CD14-positive monocyte (primary cell): ENCODE measurements at regions not wholly inside any gene's neighbourhood (a gene's known extent, or its start where the extent isn't known, plus 50 kb on each side); places are given as distances from the start of the nearest gene placed in this dataset.

Experiments
- DNase-seq, 3 donors: peaks; one replicate each; pipeline ENCODE4 v3.0.0-alpha.2; 2011 to 2022
- H2AFZ ChIP-seq: 2 replicates; pipeline ENCODE4 v1.6.0; 2012; ENCODE audit warnings: mild to moderate bottlenecking, low read depth, low read length, inconsistent platforms; ENCODE audit not compliant: insufficient read depth, poor library complexity, severe bottlenecking
- H3K27ac ChIP-seq, 2 donors: 1 replicate in 1 of 2; 2 replicates in 1 of 2; pipeline ENCODE4 v1.5.1; 2012 to 2013; ENCODE audit warnings: low read length in 2 of 2, control low read depth in 1 of 2, inconsistent platforms in 1 of 2, low read depth in 1 of 2, mild to moderate bottlenecking in 1 of 2
- H3K27me3 ChIP-seq, 2 donors: one replicate each; pipeline versions ENCODE4 v1.6.0 to v1.6.1; 2011 to 2013; ENCODE audit warnings: low read length in 2 of 2; ENCODE audit not compliant: control insufficient read depth in 2 of 2, insufficient read depth in 2 of 2
- H3K36me3 ChIP-seq, 2 donors: replicated peaks in 1 of 2; 1 replicate in 1 of 2; 2 replicates in 1 of 2; pipeline versions ENCODE4 v1.5.1 to v1.6.1; 2012 to 2013; ENCODE audit warnings: low read length in 2 of 2, control low read depth in 1 of 2, inconsistent platforms in 1 of 2, mild to moderate bottlenecking in 1 of 2; ENCODE audit not compliant: insufficient read depth in 2 of 2, control insufficient read depth in 1 of 2
- H3K4me1 ChIP-seq, 2 donors: 1 replicate in 1 of 2; 2 replicates in 1 of 2; pipeline versions ENCODE4 v1.5.1 to v1.6.1; 2012 to 2013; ENCODE audit warnings: low read length in 2 of 2, control low read depth in 1 of 2, inconsistent platforms in 1 of 2, mild to moderate bottlenecking in 1 of 2, moderate library complexity in 1 of 2; ENCODE audit not compliant: insufficient read depth in 2 of 2, control insufficient read depth in 1 of 2
- H3K4me2 ChIP-seq: replicated peaks from 2 replicates; pipeline ENCODE3; 2012; ENCODE audit warnings: low read length, moderate library complexity, mild to moderate bottlenecking; ENCODE audit not compliant: poor library complexity, severe bottlenecking; ENCODE audit errors: extremely low read depth
- H3K4me3 ChIP-seq, 3 experiments: fragments of 200-600 bp in 1 of 3; sonication (generic) in 1 of 3; replicated peaks in 1 of 3; 1 replicate in 2 of 3; 2 replicates in 1 of 3; pipeline ENCODE4 v1.5.1; 2011 to 2013; ENCODE audit warnings: low read length in 3 of 3, mild to moderate bottlenecking in 3 of 3, control low read depth in 2 of 3, low read depth in 2 of 3, inconsistent platforms in 1 of 3, moderate library complexity in 1 of 3
- H3K79me2 ChIP-seq: 2 replicates; pipeline ENCODE4 v1.6.0; 2012; ENCODE audit warnings: mild to moderate bottlenecking, control low read depth, inconsistent platforms, low read length, moderate library complexity; ENCODE audit not compliant: insufficient read depth
- H3K9ac ChIP-seq: 2 replicates; pipeline ENCODE4 v1.6.0; 2017; ENCODE audit warnings: low read length, mild to moderate bottlenecking; ENCODE audit not compliant: insufficient read depth, poor library complexity, severe bottlenecking
- H3K9me3 ChIP-seq, 2 donors: replicated peaks in 1 of 2; 1 replicate in 1 of 2; 2 replicates in 1 of 2; pipeline versions ENCODE4 v1.5.1 to v1.6.1; 2012 to 2013; ENCODE audit warnings: low read length in 2 of 2, control low read depth in 1 of 2; ENCODE audit not compliant: control insufficient read depth in 1 of 2, insufficient read depth in 1 of 2
- H4K20me1 ChIP-seq: 2 replicates; pipeline ENCODE4 v1.6.0; 2012; ENCODE audit warnings: mild to moderate bottlenecking, low read length, control low read depth, moderate library complexity; ENCODE audit not compliant: insufficient read depth
- H3K27ac Mint-ChIP-seq, 7 donors: one replicate each; pipeline ENCODE4 v1.8.0; 2020; ENCODE audit warnings: mild to moderate bottlenecking in 7 of 7, mixed read lengths in 7 of 7, moderate library complexity in 6 of 7, inconsistent platforms in 2 of 7
- H3K27me3 Mint-ChIP-seq, 3 donors: one replicate each; pipeline ENCODE4 v1.8.0; 2021 to 2022; ENCODE audit warnings: low read depth in 3 of 3, mild to moderate bottlenecking in 3 of 3, mixed read lengths in 3 of 3, moderate library complexity in 3 of 3, inconsistent platforms in 1 of 3
- H3K36me3 Mint-ChIP-seq, 2 donors: one replicate each; pipeline ENCODE4 v1.8.0; 2020; ENCODE audit warnings: mixed read lengths in 2 of 2, inconsistent platforms in 1 of 2, mild to moderate bottlenecking in 1 of 2
- H3K4me1 Mint-ChIP-seq: one replicate; pipeline ENCODE4 v1.8.0; 2020; ENCODE audit warnings: mild to moderate bottlenecking, mixed read lengths
- H3K4me3 Mint-ChIP-seq, 2 donors: one replicate each; pipeline ENCODE4 v1.8.0; 2020; ENCODE audit warnings: mild to moderate bottlenecking in 2 of 2, mixed read lengths in 2 of 2, moderate library complexity in 1 of 2
- H3K9me3 Mint-ChIP-seq, 7 donors: one replicate each; pipeline ENCODE4 v1.8.0; 2020 to 2022; ENCODE audit warnings: mixed read lengths in 7 of 7, mild to moderate bottlenecking in 6 of 7, moderate library complexity in 6 of 7, inconsistent platforms in 2 of 7
- WGBS: methylation state at CpG from one replicate; pipeline ENCODE4 v1.1.5; 2013; ENCODE audit warnings: missing lambda C conversion rate; ENCODE audit not compliant: insufficient coverage; 5-methylcytosine and 5-hydroxymethylcytosine counted together
- intact Hi-C, 2 donors: fragments of 100-400 bp; cut with micrococcal nuclease; formaldehyde crosslinking; loops; one replicate each; pipeline versions ENCODE4 v1.15.0 to v1.15.1; 2023
- TF ChIP-seq, protein P1 (sequence below): fragments of 200-600 bp; IDR thresholded peaks from one replicate; pipeline ENCODE4 v1.8.0; 2022; ENCODE audit warnings: antibody characterized with exemption, mild to moderate bottlenecking

DNA sequence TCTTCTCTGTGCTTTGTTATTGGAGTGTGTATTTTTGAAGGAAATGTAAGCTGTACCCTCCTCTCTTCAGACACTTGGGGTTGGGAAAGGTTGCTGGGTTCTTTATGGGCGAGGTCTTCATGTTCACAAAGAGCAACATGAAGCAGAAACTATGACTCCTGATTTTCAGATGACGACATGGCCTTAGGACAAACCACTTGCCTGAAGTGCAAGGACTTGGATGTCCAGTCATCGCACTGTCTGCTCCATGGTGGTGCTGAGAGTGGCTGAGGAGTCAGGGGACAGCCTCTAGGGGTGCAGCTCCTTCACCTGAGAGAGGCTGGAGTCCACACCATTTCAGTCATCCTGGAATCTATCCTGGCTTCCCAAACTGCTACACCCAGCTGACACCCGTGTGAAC, 183.9 kb upstream of the CDH5 start:
- H3K9me3 ChIP-seq, result peaks cover 13 to 15% of the 10 kb centered on the region in 2 donors
- no peak overlapping the region for H3K4me3 ChIP-seq
- intact Hi-C loops, result no loop called here
- TF ChIP-seq, protein P1, sequence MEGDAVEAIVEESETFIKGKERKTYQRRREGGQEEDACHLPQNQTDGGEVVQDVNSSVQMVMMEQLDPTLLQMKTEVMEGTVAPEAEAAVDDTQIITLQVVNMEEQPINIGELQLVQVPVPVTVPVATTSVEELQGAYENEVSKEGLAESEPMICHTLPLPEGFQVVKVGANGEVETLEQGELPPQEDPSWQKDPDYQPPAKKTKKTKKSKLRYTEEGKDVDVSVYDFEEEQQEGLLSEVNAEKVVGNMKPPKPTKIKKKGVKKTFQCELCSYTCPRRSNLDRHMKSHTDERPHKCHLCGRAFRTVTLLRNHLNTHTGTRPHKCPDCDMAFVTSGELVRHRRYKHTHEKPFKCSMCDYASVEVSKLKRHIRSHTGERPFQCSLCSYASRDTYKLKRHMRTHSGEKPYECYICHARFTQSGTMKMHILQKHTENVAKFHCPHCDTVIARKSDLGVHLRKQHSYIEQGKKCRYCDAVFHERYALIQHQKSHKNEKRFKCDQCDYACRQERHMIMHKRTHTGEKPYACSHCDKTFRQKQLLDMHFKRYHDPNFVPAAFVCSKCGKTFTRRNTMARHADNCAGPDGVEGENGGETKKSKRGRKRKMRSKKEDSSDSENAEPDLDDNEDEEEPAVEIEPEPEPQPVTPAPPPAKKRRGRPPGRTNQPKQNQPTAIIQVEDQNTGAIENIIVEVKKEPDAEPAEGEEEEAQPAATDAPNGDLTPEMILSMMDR, result no peak
- H3K9ac ChIP-seq, result no peak overlapping the region
- H3K36me3 Mint-ChIP-seq, result no peaks in the 10 kb centered on the region
- H3K27ac ChIP-seq, result no peak overlapping the region
- no peak overlapping the region for H3K4me2 ChIP-seq
- 80% methylated on average over 2 of the region's 4 CpGs for WGBS
- no peaks in the 10 kb centered on the region for H3K27me3 ChIP-seq
- no peaks in the 10 kb centered on the region for H3K4me1 ChIP-seq
- no peaks in the 10 kb centered on the region for H3K79me2 ChIP-seq
- H3K4me1 Mint-ChIP-seq, result peaks cover 7% of the 10 kb centered on the region
- DNase-seq, result no peak
- H3K36me3 ChIP-seq, result no peaks in the 10 kb centered on the region
- peaks cover 0 to 24% (median 15%) of the 10 kb centered on the region in 7 donors for H3K9me3 Mint-ChIP-seq
- no peak overlapping the region for H2AFZ ChIP-seq
- peaks cover 1 to 4% (median 2%) of the 10 kb centered on the region in 3 donors for H3K27me3 Mint-ChIP-seq
- no peaks in the 10 kb centered on the region for H4K20me1 ChIP-seq
- H3K27ac Mint-ChIP-seq, result no peak overlapping the region
- H3K4me3 Mint-ChIP-seq, result no peak overlapping the region

DNA sequence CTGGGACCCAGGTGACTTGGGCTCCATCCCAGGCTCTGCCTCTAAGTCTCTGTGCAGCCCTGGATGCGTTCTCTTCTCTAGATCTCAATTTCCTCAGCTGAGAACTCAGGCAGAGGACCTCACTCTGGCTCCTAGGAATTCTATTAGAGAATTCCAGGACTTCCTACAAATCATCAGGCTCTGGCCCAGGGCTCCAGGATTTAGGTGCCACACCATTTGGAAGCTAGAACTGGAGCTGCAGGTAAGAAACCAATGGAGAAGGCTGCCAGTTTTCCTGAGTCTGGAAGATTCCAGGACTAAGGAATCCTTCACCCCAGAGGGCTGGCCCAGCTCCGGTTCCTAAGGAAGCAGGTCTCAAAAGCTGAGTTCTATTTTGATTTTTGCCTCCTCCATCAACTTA, 189.8 kb upstream of the CDH5 start:
- Mint-ChIP-seq H3K4me1 (peaks cover 12% of the 10 kb centered on the region), H3K36me3 (no peaks in the 10 kb centered on the region), H3K27me3 (peaks cover 0 to 2% (median 1%) of the 10 kb centered on the region in 3 donors), H3K27ac (no peak overlapping the region), H3K4me3 (no peak overlapping the region), H3K9me3 (peaks cover 0 to 24% (median 15%) of the 10 kb centered on the region in 7 donors)
- 100% methylated on average over 1 of the region's 2 CpGs for WGBS
- Histone ChIP-seq H3K4me1 (peaks cover 5 to 10% of the 10 kb centered on the region in 2 donors), H3K9ac (no peak overlapping the region), H3K4me2 (no peak overlapping the region), H3K4me3 (no peak overlapping the region), H3K27me3 (no peaks in the 10 kb centered on the region), H3K27ac (no peak overlapping the region), H2AFZ (no peak overlapping the region), H3K36me3 (no peaks in the 10 kb centered on the region), H3K9me3 (peaks cover 13 to 15% of the 10 kb centered on the region in 2 donors), H3K79me2 (no peaks in the 10 kb centered on the region), H4K20me1 (no peaks in the 10 kb centered on the region)
- intact Hi-C loops, result no loop called here
- TF ChIP-seq, protein P1, result no peak
- DNase-seq, result no peak
